ENCODE measurements at regions not wholly inside any gene's neighbourhood (a gene's known extent, or its start where the extent isn't known, plus 50 kb on each side); places are given as distances from the start of the nearest gene placed in this dataset.
A peak's percentile ranks its signal among the peaks of the same experiment; 100 is the strongest.

DNA sequence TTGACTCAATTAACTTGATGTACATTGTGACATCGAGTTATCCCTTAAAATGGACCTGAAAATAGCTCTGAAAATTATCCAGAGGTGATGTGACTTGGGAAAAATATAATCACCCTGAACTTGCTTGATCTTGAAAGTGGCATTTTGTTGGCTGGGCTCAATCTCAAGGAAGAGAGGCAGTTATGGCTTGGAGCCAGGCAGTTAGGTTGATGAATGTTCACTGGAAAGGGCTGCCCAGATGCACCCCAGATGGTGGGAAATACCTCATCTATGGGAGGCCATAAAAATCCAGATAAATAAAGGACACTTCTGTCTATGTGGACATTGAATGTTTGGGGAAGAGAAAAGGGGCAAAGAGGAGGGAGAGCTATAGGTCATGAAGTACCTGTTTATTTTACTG is 55.7 kb upstream of the OR5AN1 start:
- DNase-seq (ENCODE audit: low spot score) = no peak

DNA sequence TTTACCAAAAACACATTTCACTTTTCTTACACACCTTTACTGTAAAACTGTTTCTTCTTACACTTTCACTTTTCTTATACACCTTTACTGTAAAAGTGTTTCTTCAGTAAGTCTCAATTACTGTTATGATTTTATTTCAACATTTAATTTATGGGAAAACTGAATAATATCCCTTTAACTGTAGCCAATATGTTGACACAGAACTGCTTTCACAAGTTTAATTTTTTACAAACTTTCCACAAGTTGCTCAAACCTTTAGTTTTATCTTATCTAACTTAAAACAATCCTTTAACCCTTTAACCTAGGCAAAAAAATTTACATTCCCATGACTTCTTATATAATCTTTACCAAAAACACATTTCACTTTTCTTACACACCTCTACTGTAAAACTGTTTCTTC is 63.3 kb upstream of the OR5AN1 start:
- no peak for DNase-seq (ENCODE audit: low spot score)

- no peak for DNase-seq (ENCODE audit: low spot score)
These were observed 66.1 kb upstream of the OR5AN1 start for GRCh38 chr11:59292611-59293010.

- no peak for DNase-seq (ENCODE audit: low spot score)
These were observed 67.5 kb upstream of the OR5AN1 start for GRCh38 chr11:59291228-59291627.

- DNase-seq (ENCODE audit: low spot score) = no peak
These were observed 69.1 kb upstream of the OR5AN1 start for GRCh38 chr11:59289356-59290181.

DNA sequence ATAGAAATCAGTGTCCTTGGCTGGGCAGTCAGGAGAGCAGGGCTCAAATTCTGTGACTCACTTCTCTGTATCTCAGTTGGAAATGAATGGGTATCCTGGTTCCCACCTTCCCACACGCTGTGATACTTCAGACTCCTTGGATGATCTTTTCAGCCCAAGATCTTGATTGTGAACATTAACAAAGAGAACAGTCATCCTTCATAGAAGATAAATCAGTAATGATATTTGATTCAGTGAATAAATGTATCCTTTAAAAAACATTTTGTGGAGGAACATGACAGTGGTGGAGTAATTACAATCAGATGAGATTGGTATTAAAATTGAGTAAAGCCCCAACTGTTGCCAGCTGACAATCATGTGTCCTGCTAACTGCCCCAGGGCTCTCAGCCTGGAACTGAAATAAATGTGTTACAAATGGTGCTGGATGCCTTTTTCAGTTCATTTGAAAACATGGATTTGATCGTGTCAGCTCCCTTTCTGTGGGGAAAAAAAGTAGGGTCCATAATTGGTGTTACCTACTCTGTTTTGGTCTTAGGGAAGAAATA is 72.9 kb upstream of the OR5AN1 start:
- no peak for DNase-seq (ENCODE audit: low spot score)

- DNase-seq (ENCODE audit: low spot score) = no peak
These were observed 72.0 kb upstream of the MPEG1 start for GRCh38 chr11:59284773-59285129.

GRCh38 chr11:59283825-59284772 is 71.4 kb upstream of the MPEG1 start:
- DNase-seq (ENCODE audit: low spot score) = peak; percentile 54

DNA sequence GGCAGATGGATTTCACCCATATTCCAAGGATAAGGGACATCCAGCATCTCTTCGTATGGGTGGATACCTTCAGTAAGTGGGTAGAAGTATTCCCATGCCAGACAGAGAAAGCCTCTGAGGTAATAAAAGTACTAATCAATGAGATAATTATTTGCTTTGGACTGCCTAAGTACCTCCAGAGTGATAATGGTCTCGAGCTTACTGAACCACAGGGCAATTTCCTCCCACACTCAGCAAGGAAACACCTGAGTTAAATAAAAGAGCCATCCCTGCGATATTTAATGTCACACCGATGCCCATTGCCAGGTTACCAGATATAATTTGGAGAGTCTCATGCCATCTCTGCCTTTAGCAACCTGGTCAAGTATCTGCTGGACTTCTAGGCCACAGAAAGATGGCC is 70.6 kb upstream of the MPEG1 start:
- no peak for DNase-seq (ENCODE audit: low spot score)

DNA sequence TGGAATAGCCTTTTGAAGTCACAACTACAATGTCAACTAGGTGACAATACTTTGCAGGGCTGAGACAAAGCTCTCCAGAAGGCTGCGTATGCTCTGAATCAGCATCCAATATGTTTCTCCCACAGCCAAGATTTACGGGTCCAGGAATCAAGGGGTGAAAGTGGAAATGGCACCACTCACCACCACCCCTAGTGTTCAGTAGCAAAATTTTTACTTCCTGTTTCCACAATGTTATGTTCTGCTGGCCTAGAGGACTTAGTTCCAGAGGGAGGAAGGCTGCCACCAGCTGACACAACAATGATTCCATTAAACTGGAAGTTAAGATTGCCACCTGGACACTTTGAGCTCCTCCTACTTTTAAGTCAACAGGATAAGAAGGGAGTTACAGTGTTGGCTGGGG is 68.5 kb upstream of the MPEG1 start:
- no peak for DNase-seq (ENCODE audit: low spot score)

DNA sequence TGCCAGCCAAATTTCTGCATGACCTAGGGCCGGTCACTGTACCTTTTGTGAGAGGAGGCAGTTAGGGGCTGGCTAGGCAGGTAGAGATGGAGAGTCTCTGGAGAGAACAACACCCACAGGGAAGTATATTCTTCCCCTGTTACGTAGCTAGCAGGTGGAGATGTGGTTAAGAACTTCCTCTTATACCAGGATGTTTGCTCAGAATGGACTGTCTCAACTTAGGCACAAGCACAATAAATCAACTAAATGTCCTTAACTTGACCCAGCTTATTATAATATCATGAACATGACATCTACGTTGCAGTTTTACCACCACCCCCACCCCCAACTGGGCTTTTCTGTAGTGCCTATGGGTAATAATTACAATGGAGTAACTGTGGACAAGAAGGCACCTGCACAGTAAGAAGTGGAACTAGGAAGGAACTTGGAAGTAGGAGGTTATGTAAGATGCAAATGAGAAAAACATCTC is 60.7 kb upstream of the MPEG1 start:
- DNase-seq (ENCODE audit: low spot score) = no peak

GRCh38 chr11:59272771-59273372 is 60.1 kb upstream of the MPEG1 start:
- no peak for DNase-seq (ENCODE audit: low spot score)

DNA sequence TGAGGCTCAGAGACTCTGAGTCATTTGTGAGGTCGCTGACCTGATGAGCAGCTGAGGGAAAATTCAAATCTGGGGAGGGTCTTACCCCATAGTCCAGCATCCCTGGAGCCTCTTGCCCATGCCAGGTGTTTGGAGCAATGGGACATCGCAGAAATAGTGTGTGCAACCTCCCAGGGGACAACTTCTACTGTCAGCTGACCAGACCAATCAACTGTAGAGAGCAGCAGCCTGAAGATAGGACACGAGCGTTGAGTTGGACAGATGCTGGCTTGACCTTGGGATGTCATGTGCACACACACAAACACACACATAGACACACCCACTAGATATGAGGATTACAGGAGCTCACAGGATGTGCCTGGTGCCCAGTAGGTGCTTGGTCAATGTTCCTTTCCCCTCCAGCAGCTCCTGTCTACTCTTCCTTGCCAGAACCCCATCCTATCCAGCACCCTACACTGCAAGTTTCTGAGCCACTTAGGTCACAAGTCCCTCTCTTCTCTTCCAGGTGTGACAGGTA is 59.1 kb upstream of the MPEG1 start:
- no peak for DNase-seq (ENCODE audit: low spot score)

GRCh38 chr11:59271247-59271755 is 58.6 kb upstream of the MPEG1 start:
- no peak for DNase-seq (ENCODE audit: low spot score)

- DNase-seq (ENCODE audit: low spot score) = no peak
These were observed 55.2 kb upstream of the MPEG1 start for GRCh38 chr11:59267736-59268475.

GRCh38 chr11:59267196-59267595 is 54.5 kb upstream of the MPEG1 start:
- DNase-seq (ENCODE audit: low spot score) = no peak

- no peak for DNase-seq (ENCODE audit: low spot score)
These were observed 53.8 kb upstream of the MPEG1 start for GRCh38 chr11:59266491-59266890.

DNA sequence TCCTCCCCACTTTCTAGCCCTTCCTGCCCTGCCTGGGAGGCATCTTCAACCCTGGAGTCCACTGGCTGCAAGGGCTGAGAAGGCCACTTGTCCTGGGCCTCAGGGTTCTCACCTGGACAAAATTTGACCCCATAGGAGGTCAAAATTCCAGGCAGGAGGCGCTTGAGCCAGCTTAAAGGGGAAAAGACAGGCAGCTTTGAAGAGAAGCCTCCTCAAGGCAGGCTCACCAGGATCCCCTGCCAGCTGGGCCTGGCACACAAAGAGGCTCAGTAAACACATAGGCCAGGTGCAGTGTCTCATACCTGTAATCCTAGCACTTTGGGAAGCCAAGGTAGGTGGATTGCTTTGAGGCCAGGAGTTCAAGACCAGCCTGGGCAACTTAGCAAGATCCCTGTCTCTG is 53.0 kb upstream of the MPEG1 start:
- DNase-seq (ENCODE audit: low spot score) = no peak

GRCh38 chr11:59264736-59265135 is 52.0 kb upstream of the MPEG1 start:
- no peak for DNase-seq (ENCODE audit: low spot score)

- DNase-seq (ENCODE audit: low spot score) = no peak
These were observed 50.6 kb upstream of the MPEG1 start for GRCh38 chr11:59263225-59263894.

Measured in activated CD4-positive, alpha-beta T cell treated with anti-CD3 and anti-CD28 coated beads, Interleukin-2, Interleukin-4, amounts not matched to agents 100 ng/mL and 50 ng/mL, durations not matched to agents 16 hours and 8 hours (primary cell).